ENCODE measurements at regions not wholly inside any gene's neighbourhood (a gene's known extent, or its start where the extent isn't known, plus 50 kb on each side); places are given as distances from the start of the nearest gene placed in this dataset.
"Not testable (repeated sequence)": the region's sequence is repeated elsewhere in the genome, so short reads cannot be mapped to it uniquely, and the experiment has no call there.

GRCh38 chr4:123652476-123652875 is 255.9 kb downstream of the SPRY1 start:
- Histone ChIP-seq H4K20me1 (ENCODE audit: insufficient read depth, low read length) (no peaks in the 10 kb centered on the region), H3K4me2 (ENCODE audit: low read length) (no peak overlapping the region), H2AFZ (ENCODE audit: low read length) (no peak overlapping the region), H3K27me3 (ENCODE audit: insufficient read depth, low read length) (no peaks in the 10 kb centered on the region), H3K9ac (ENCODE audit: low read length) (no peak overlapping the region), H3K36me3 (ENCODE audit: insufficient read depth, low read length) (no peaks in the 10 kb centered on the region; the same call in 1 of the 2 replicates), H3K79me2 (ENCODE audit: insufficient read depth, low read length) (no peaks in the 10 kb centered on the region), H3F3A (ENCODE audit: insufficient read depth, low read length) (no peaks in the 10 kb centered on the region), H3K27ac (ENCODE audit: low read depth, low read length, poor library complexity, severe bottlenecking) (no peak overlapping the region), H3K4me1 (ENCODE audit: insufficient read depth, low read length, severe bottlenecking) (peaks cover 29% of the 10 kb centered on the region), H3K4me3 (ENCODE audit: low read depth, low read length, poor library complexity, severe bottlenecking) (no peak overlapping the region), H3K9me2 (ENCODE audit: low read depth, low read length) (no peaks in the 10 kb centered on the region), H3K9me3 (ENCODE audit: low read length) (peaks cover 10% of the 10 kb centered on the region; the same call in 1 of the 2 replicates)
- TF ChIP-seq EZH2 (IDR thresholded peaks at IDR 0.05; ENCODE audit: borderline replicate concordance, low read length) (no peak), CTCF (IDR thresholded peaks at IDR 0.05; ENCODE audit: low read length) (no peak)

GRCh38 chr4:123653236-123653635 is 256.6 kb downstream of the SPRY1 start:
- Histone ChIP-seq H3K4me1 (ENCODE audit: insufficient read depth, low read length, severe bottlenecking) (peaks cover 29% of the 10 kb centered on the region), H3K27ac (ENCODE audit: low read depth, low read length, poor library complexity, severe bottlenecking) (no peak overlapping the region)
- no peak for TF ChIP-seq EZH2 (IDR thresholded peaks at IDR 0.05; ENCODE audit: borderline replicate concordance, low read length)

DNA sequence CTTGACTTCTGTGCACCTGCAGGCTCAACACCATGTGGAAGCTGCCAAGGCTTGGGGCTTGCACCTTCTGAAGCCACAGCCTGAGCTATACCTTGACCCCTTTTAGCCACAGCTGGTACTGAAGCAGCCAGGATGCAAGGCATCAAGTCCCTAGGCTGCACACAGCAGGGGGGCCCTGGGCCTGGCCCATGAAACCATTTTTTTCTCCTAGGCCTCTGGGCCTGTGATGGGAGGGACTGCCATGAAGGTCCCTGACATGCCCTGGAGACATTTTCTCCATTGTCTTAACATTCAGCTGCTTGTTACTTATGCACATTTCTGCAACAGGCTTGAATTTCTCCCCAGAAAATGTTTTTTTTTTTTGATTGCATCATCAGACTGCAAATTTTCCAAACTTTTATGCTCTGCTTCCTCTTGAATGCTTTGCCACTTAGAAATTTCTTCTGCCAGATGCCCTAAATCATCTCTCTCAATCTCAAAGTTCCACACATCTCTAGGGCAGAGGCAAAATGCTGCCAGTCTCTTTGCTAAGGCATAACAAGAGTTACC is 260.2 kb downstream of the SPRY1 start:
- H3K36me3 ChIP-seq (ENCODE audit: insufficient read depth, low read length); H2AFZ ChIP-seq (ENCODE audit: low read length); H3K4me2 ChIP-seq (ENCODE audit: low read length); H3K4me1 ChIP-seq (ENCODE audit: insufficient read depth, low read length, severe bottlenecking); H3K9ac ChIP-seq (ENCODE audit: low read length); H3F3A ChIP-seq (ENCODE audit: insufficient read depth, low read length); H3K9me2 ChIP-seq (ENCODE audit: low read depth, low read length); H3K27ac ChIP-seq (ENCODE audit: low read depth, low read length, poor library complexity, severe bottlenecking); H4K20me1 ChIP-seq (ENCODE audit: insufficient read depth, low read length); H3K79me2 ChIP-seq (ENCODE audit: insufficient read depth, low read length); H3K27me3 ChIP-seq (ENCODE audit: insufficient read depth, low read length); H3K4me3 ChIP-seq (ENCODE audit: low read depth, low read length, poor library complexity, severe bottlenecking): not testable (repeated sequence)
- peaks cover 10% of the 10 kb centered on the region; the same call in 1 of the 2 replicates for H3K9me3 ChIP-seq (ENCODE audit: low read length)

More at GRCh38 chr4:123653236-123653635, 256.6 kb downstream of the SPRY1 start:
- no peaks in the 10 kb centered on the region for H3F3A ChIP-seq (ENCODE audit: insufficient read depth, low read length)
- H3K79me2 ChIP-seq (ENCODE audit: insufficient read depth, low read length) = no peaks in the 10 kb centered on the region
- H3K9me3 ChIP-seq (ENCODE audit: low read length) = peaks cover 10% of the 10 kb centered on the region; the same call in 1 of the 2 replicates
- no peaks in the 10 kb centered on the region; the same call in 1 of the 2 replicates for H3K36me3 ChIP-seq (ENCODE audit: insufficient read depth, low read length)
- H3K4me2 ChIP-seq (ENCODE audit: low read length) = no peak overlapping the region
- no peaks in the 10 kb centered on the region for H3K27me3 ChIP-seq (ENCODE audit: insufficient read depth, low read length)
- H3K4me3 ChIP-seq (ENCODE audit: low read depth, low read length, poor library complexity, severe bottlenecking) = no peak overlapping the region
- H3K9me2 ChIP-seq (ENCODE audit: low read depth, low read length) = no peaks in the 10 kb centered on the region
- H3K9ac ChIP-seq (ENCODE audit: low read length) = no peak overlapping the region
- no peak overlapping the region for H2AFZ ChIP-seq (ENCODE audit: low read length)
- H4K20me1 ChIP-seq (ENCODE audit: insufficient read depth, low read length) = no peaks in the 10 kb centered on the region

- not testable (repeated sequence) for H3K4me1 ChIP-seq (ENCODE audit: insufficient read depth, low read length, severe bottlenecking); H3K27ac ChIP-seq (ENCODE audit: low read depth, low read length, poor library complexity, severe bottlenecking); H4K20me1 ChIP-seq (ENCODE audit: insufficient read depth, low read length); H3K4me3 ChIP-seq (ENCODE audit: low read depth, low read length, poor library complexity, severe bottlenecking); H3K9me2 ChIP-seq (ENCODE audit: low read depth, low read length); H3K79me2 ChIP-seq (ENCODE audit: insufficient read depth, low read length); H3K27me3 ChIP-seq (ENCODE audit: insufficient read depth, low read length); H3K36me3 ChIP-seq (ENCODE audit: insufficient read depth, low read length); H3F3A ChIP-seq (ENCODE audit: insufficient read depth, low read length); H2AFZ ChIP-seq (ENCODE audit: low read length); H3K4me2 ChIP-seq (ENCODE audit: low read length); H3K9ac ChIP-seq (ENCODE audit: low read length)
- peaks cover 10% of the 10 kb centered on the region; the same call in 1 of the 2 replicates for H3K9me3 ChIP-seq (ENCODE audit: low read length)
Observed at GRCh38 chr4:123657606-123658005, 261.0 kb downstream of the SPRY1 start.
